Hepatocyte (in vitro differentiated cells): ENCODE measurements at regions not wholly inside any gene's neighbourhood (a gene's known extent, or its start where the extent isn't known, plus 50 kb on each side); places are given as distances from the start of the nearest gene placed in this dataset.

Experiments used
- DNase-seq: peaks from one replicate; pipeline ENCODE4 v3.0.0-alpha.2; 2016; ENCODE audit warnings: low spot score
- H2AFZ ChIP-seq: fragments of 200-600 bp; sonication (generic); 2 replicates; pipeline ENCODE4 v1.6.0; 2016; ENCODE audit warnings: antibody characterized with exemption, mild to moderate bottlenecking
- H3K27ac ChIP-seq: fragments of 200-600 bp; sonication (generic); 2 replicates; pipeline ENCODE4 v1.5.1; 2016; ENCODE audit warnings: mild to moderate bottlenecking
- H3K27me3 ChIP-seq: fragments of 200-600 bp; sonication (generic); 2 replicates; pipeline ENCODE4 v1.6.1; 2016
- H3K36me3 ChIP-seq: fragments of 200-600 bp; sonication (generic); replicated peaks from 2 replicates; pipeline ENCODE4 v1.5.1; 2016; ENCODE audit warnings: low read depth; ENCODE audit not compliant: insufficient read depth
- H3K4me1 ChIP-seq: fragments of 200-600 bp; sonication (generic); 2 replicates; pipeline ENCODE4 v1.5.1; 2016; ENCODE audit warnings: mild to moderate bottlenecking, moderate library complexity; ENCODE audit not compliant: insufficient read depth
- H3K4me2 ChIP-seq: fragments of 200-600 bp; sonication (generic); 2 replicates; pipeline ENCODE4 v1.6.0; 2016
- H3K4me3 ChIP-seq: fragments of 200-600 bp; sonication (generic); 2 replicates; pipeline ENCODE4 v1.5.1; 2016; ENCODE audit warnings: mild to moderate bottlenecking
- H3K79me2 ChIP-seq: fragments of 200-600 bp; sonication (generic); 2 replicates; pipeline ENCODE4 v1.6.0; 2017; ENCODE audit warnings: mild to moderate bottlenecking
- H3K9me2 ChIP-seq: fragments of 200-600 bp; sonication (generic); replicated peaks from 2 replicates; pipeline ENCODE4 v1.6.0; 2017; ENCODE audit warnings: mild to moderate bottlenecking; ENCODE audit not compliant: insufficient read depth
- H3K9me3 ChIP-seq: fragments of 200-600 bp; sonication (generic); 2 replicates; pipeline ENCODE4 v1.5.1; 2016; ENCODE audit warnings: low read depth, mild to moderate bottlenecking
- H4K20me1 ChIP-seq: fragments of 200-600 bp; sonication (generic); 2 replicates; pipeline ENCODE4 v1.6.0; 2016; ENCODE audit warnings: mild to moderate bottlenecking; ENCODE audit not compliant: insufficient read depth, poor library complexity, severe bottlenecking
- CTCF ChIP-seq: fragments of 200-600 bp; sonication (generic); IDR thresholded peaks from 2 replicates; pipeline ENCODE4 v1.5.1; 2016; ENCODE audit warnings: antibody characterized with exemption, mild to moderate bottlenecking; ENCODE audit not compliant: poor library complexity
- EZH2 ChIP-seq: fragments of 200-600 bp; sonication (generic); IDR thresholded peaks from 2 replicates; pipeline ENCODE4 v1.6.1; 2016; ENCODE audit warnings: antibody characterized with exemption, mild to moderate bottlenecking, borderline replicate concordance
- EZH2phosphoT487 ChIP-seq: fragments of 200-600 bp; sonication (generic); IDR thresholded peaks from one replicate; pipeline ENCODE4 v1.6.1; 2018; ENCODE audit warnings: antibody characterized with exemption, mild to moderate bottlenecking, low read depth, moderate library complexity; ENCODE audit not compliant: unreplicated experiment, severe bottlenecking
- WGBS: methylation state at CpG from one replicate; pipeline ENCODE4 v1.1.6; 2016; ENCODE audit warnings: low lambda C conversion rate; ENCODE audit errors: missing lambda C conversion rate; 5-methylcytosine and 5-hydroxymethylcytosine counted together

DNA sequence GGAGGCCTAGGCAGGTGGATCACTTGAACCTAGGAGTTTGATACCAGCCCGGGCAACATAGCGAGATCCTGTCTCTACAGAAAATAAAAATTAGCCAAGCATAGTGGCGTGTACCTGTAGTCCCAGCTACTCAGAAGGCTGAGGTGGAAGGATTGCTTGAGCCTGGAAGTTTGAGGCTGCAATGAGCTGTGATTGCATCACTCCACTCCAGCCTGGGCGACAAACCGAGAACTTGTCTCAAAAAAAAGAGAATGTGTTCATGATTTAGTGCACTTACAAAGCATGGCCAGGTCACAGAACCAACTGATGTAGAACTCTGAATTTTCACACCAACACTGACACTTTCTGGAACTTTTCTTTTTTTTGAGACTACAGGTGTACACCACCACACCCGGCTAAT, 182.7 kb downstream of the ZFP64 start:
- Histone ChIP-seq H3K4me3 (no peak overlapping the region), H3K4me1 (no peaks in the 10 kb centered on the region), H3K27me3 (no peaks in the 10 kb centered on the region), H3K9me2 (no peaks in the 10 kb centered on the region), H2AFZ (no peak overlapping the region), H3K79me2 (no peaks in the 10 kb centered on the region), H3K4me2 (no peak overlapping the region), H3K27ac (no peak overlapping the region), H4K20me1 (no peaks in the 10 kb centered on the region), H3K36me3 (no peaks in the 10 kb centered on the region), H3K9me3 (no peaks in the 10 kb centered on the region)
- no peak for DNase-seq
- 89% methylated on average over 6 of the region's 6 CpGs for WGBS
- TF ChIP-seq CTCF (no peak), EZH2 (no peak), EZH2phosphoT487 (no peak)

- 82% methylated on average over 3 of the region's 3 CpGs for WGBS
- DNase-seq = no peak
- no peak overlapping the region for H2AFZ ChIP-seq
These were observed 186.9 kb downstream of the ZFP64 start for GRCh38 chr20:52004715-52005114.

DNA sequence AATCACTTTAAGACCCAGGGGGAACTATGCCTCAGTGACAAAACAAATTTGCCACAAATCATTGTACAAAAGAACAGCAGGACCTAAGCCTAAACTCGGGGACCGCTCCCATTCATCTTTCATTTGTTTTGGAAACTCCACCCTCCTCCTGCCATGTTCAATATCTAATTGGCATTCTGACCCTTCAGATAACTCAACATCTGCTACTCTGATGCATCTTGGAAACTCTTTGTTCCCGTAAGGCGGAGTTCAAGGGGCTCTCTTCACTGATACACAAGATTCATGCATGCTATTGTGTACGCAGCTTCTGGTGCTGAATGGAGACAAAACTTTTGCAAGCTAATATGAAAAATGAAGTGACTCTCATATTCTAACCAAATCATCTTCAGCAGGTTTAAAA, 187.6 kb downstream of the ZFP64 start:
- H2AFZ ChIP-seq = no peak overlapping the region
- no peaks in the 10 kb centered on the region for H3K9me3 ChIP-seq
- no peak for DNase-seq
- no peak overlapping the region for H3K4me3 ChIP-seq
- no peaks in the 10 kb centered on the region for H3K36me3 ChIP-seq
- H3K4me1 ChIP-seq = peaks cover 3% of the 10 kb centered on the region
- no peaks in the 10 kb centered on the region for H3K9me2 ChIP-seq
- H3K4me2 ChIP-seq = no peak overlapping the region
- H3K27me3 ChIP-seq = no peaks in the 10 kb centered on the region
- no peaks in the 10 kb centered on the region for H4K20me1 ChIP-seq
- no peak for TF ChIP-seq CTCF
- no peak for TF ChIP-seq EZH2phosphoT487
- no peak for TF ChIP-seq EZH2
- H3K27ac ChIP-seq = no peak overlapping the region
- no peaks in the 10 kb centered on the region for H3K79me2 ChIP-seq
- 78% methylated on average over 5 of the region's 5 CpGs for WGBS

More at GRCh38 chr20:52004715-52005114, 186.9 kb downstream of the ZFP64 start:
- Histone ChIP-seq H3K27me3 (no peaks in the 10 kb centered on the region), H3K4me1 (peaks cover 3% of the 10 kb centered on the region), H3K4me2 (no peak overlapping the region), H3K9me2 (no peaks in the 10 kb centered on the region), H3K4me3 (no peak overlapping the region), H3K9me3 (no peaks in the 10 kb centered on the region), H3K79me2 (no peaks in the 10 kb centered on the region), H3K27ac (no peak overlapping the region), H3K36me3 (no peaks in the 10 kb centered on the region), H4K20me1 (no peaks in the 10 kb centered on the region)
- TF ChIP-seq EZH2phosphoT487 (no peak), CTCF (no peak), EZH2 (no peak)

DNA sequence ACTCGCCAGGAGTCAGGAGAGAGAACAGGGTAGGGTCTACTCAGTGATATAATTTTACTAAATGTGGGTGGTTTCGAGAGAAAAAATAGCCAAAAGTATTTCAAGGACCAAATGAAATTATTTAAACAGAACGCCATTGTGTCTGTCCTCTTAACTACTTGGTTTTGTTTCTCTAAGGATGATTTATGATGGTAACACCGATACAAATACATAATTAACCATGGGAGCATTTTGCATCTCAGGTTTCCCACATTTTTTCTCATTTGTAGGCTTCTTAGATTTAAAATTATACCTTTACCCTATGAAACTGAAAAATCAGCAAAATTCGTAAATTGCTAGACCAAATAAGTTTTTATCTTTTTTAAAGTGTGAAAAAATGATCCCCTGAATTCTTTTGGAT, 188.2 kb downstream of the ZFP64 start:
- Histone ChIP-seq H3K27me3 (no peaks in the 10 kb centered on the region), H3K9me3 (no peaks in the 10 kb centered on the region)

More for the DNA sequence above, 188.2 kb downstream of the ZFP64 start:
- H3K27ac ChIP-seq = no peak overlapping the region
- H3K4me1 ChIP-seq = peaks cover 3% of the 10 kb centered on the region
- WGBS = 76% methylated on average over 5 of the region's 5 CpGs
- no peak overlapping the region for H3K4me3 ChIP-seq
- H3K4me2 ChIP-seq = no peak overlapping the region
- H3K79me2 ChIP-seq = no peaks in the 10 kb centered on the region
- no peak overlapping the region for H2AFZ ChIP-seq
- H4K20me1 ChIP-seq = no peaks in the 10 kb centered on the region
- no peaks in the 10 kb centered on the region for H3K9me2 ChIP-seq
- H3K36me3 ChIP-seq = no peaks in the 10 kb centered on the region
- DNase-seq = no peak
- TF ChIP-seq EZH2 (no peak), CTCF (no peak), EZH2phosphoT487 (no peak)
